ENCODE measurements at regions not wholly inside any gene's neighbourhood (a gene's known extent, or its start where the extent isn't known, plus 50 kb on each side); places are given as distances from the start of the nearest gene placed in this dataset.

GRCh38 chr4:31139767-31140166 lies 419.6 kb downstream of the PCDH7 start:
- no peaks in the 10 kb centered on the region for H3K9me3 ChIP-seq (ENCODE audit: control insufficient read depth, insufficient read depth, low read depth, low read length)
- CTCF ChIA-PET, result no interaction called here
- in situ Hi-C loops (cut with HindIII; ENCODE audit: low pct_unique_long_range_greater_than_20kb, low sequenced_read_pairs), result no loop called here
- BruUV-seq (replicated peaks), result no TSS peak
- intact Hi-C loops (cut with micrococcal nuclease; ENCODE audit: unreplicated experiment), result no loop called here
- H3K27me3 ChIP-seq (ENCODE audit: control insufficient read depth, insufficient read depth, low read length), result no peaks in the 10 kb centered on the region
- H3K36me3 ChIP-seq (ENCODE audit: control insufficient read depth, insufficient read depth, low read length), result no peaks in the 10 kb centered on the region
- POLR2A ChIA-PET, result no interaction called here
- ATAC-seq (no peak), DNase-seq (ENCODE audit: low read depth, low spot score) (no peak)
- TF ChIP-seq TCF7L2 (IDR thresholded peaks at IDR 0.05; ENCODE audit: low read depth, low read length) (no peak), SIN3A (IDR thresholded peaks at IDR 0.05; ENCODE audit: borderline replicate concordance, insufficient read depth, low read depth, low read length) (no peak), CTCF (IDR thresholded peaks at IDR 0.05) (no peak), POLR2AphosphoS5 (IDR thresholded peaks at IDR 0.05; ENCODE audit: low read depth, low read length) (no peak), REST (IDR thresholded peaks at IDR 0.05; ENCODE audit: insufficient read depth in 1 of 2, low read depth in 2 of 2, low read length in 1 of 2) (no peak)
- no peaks in the 10 kb centered on the region for H3K4me1 ChIP-seq (ENCODE audit: control insufficient read depth, insufficient read depth, low read length)
- H3K27ac ChIP-seq (ENCODE audit: low read length), result no peak overlapping the region
- H3K4me3 ChIP-seq (ENCODE audit: low read depth in 2 of 2, low read length in 2 of 2), result no peak overlapping the region

- no peaks in the 10 kb centered on the region for H3K9me3 ChIP-seq (ENCODE audit: control insufficient read depth, insufficient read depth, low read depth, low read length)
- ChIA-PET CTCF (no interaction called here), POLR2A (no interaction called here)
- in situ Hi-C loops (cut with HindIII; ENCODE audit: low pct_unique_long_range_greater_than_20kb, low sequenced_read_pairs), result no loop called here
- no peaks in the 10 kb centered on the region for H3K4me1 ChIP-seq (ENCODE audit: control insufficient read depth, insufficient read depth, low read length)
- no peaks in the 10 kb centered on the region for H3K36me3 ChIP-seq (ENCODE audit: control insufficient read depth, insufficient read depth, low read length)
- DNase-seq (ENCODE audit: low read depth, low spot score), result no peak
- no TSS peak for BruUV-seq (replicated peaks)
- TF ChIP-seq POLR2AphosphoS5 (IDR thresholded peaks at IDR 0.05; ENCODE audit: low read depth, low read length) (no peak), REST (IDR thresholded peaks at IDR 0.05; ENCODE audit: insufficient read depth in 1 of 2, low read depth in 2 of 2, low read length in 1 of 2) (no peak), SIN3A (IDR thresholded peaks at IDR 0.05; ENCODE audit: borderline replicate concordance, insufficient read depth, low read depth, low read length) (no peak), TCF7L2 (IDR thresholded peaks at IDR 0.05; ENCODE audit: low read depth, low read length) (no peak), CTCF (IDR thresholded peaks at IDR 0.05) (no peak)
- ATAC-seq, result no peak
- H3K27ac ChIP-seq (ENCODE audit: low read length), result no peak overlapping the region
- H3K27me3 ChIP-seq (ENCODE audit: control insufficient read depth, insufficient read depth, low read length), result no peaks in the 10 kb centered on the region
- intact Hi-C loops (cut with micrococcal nuclease; ENCODE audit: unreplicated experiment), result no loop called here
- H3K4me3 ChIP-seq (ENCODE audit: low read depth in 2 of 2, low read length in 2 of 2), result no peak overlapping the region
Measured at GRCh38 chr4:31141095-31141831, 421.1 kb downstream of the PCDH7 start.

Measured in Panc1 (cell line).